Parathyroid adenoma (tissue), 2 donors: ENCODE measurements at regions not wholly inside any gene's neighbourhood (a gene's known extent, or its start where the extent isn't known, plus 50 kb on each side); places are given as distances from the start of the nearest gene placed in this dataset.

Experiments
- H2AFZ ChIP-seq: fragments of 300-600 bp; sonication (generic); one replicate; pipeline ENCODE4 v1.7.0; 2017; ENCODE audit warnings: antibody characterized with exemption, mild to moderate bottlenecking
- H3K27ac ChIP-seq: fragments of 300-600 bp; sonication (generic); one replicate; pipeline ENCODE4 v1.7.0; 2017
- H3K27me3 ChIP-seq: fragments of 300-600 bp; sonication (generic); one replicate; pipeline ENCODE4 v1.7.0; 2017; ENCODE audit warnings: low read length; ENCODE audit not compliant: control insufficient read depth, insufficient read depth
- H3K36me3 ChIP-seq: fragments of 300-600 bp; sonication (generic); one replicate; pipeline ENCODE4 v1.7.0; 2017; ENCODE audit warnings: low read length; ENCODE audit not compliant: control insufficient read depth, insufficient read depth
- H3K4me1 ChIP-seq: fragments of 300-600 bp; sonication (generic); one replicate; pipeline ENCODE4 v1.7.0; 2017; ENCODE audit warnings: control low read depth
- H3K4me2 ChIP-seq: fragments of 300-600 bp; sonication (generic); one replicate; pipeline ENCODE4 v1.7.0; 2017; ENCODE audit warnings: low read length
- H3K4me3 ChIP-seq: fragments of 300-600 bp; sonication (generic); one replicate; pipeline ENCODE4 v1.7.0; 2017; ENCODE audit warnings: low read depth, low read length
- H3K79me2 ChIP-seq: fragments of 300-600 bp; sonication (generic); one replicate; pipeline ENCODE4 v1.7.0; 2017; ENCODE audit warnings: control low read depth
- H3K9ac ChIP-seq: fragments of 300-600 bp; sonication (generic); one replicate; pipeline ENCODE4 v1.7.0; 2017; ENCODE audit warnings: mild to moderate bottlenecking
- H3K9me3 ChIP-seq: fragments of 300-600 bp; sonication (generic); one replicate; pipeline ENCODE4 v1.7.0; 2017; ENCODE audit warnings: low read length; ENCODE audit not compliant: control insufficient read depth
- CTCF ChIP-seq: fragments of 300-600 bp; sonication (generic); IDR thresholded peaks from one replicate; pipeline ENCODE4 v1.7.0; 2017; ENCODE audit warnings: antibody characterized with exemption, mild to moderate bottlenecking
- donor health status: primary hyperparathyroidism.

DNA sequence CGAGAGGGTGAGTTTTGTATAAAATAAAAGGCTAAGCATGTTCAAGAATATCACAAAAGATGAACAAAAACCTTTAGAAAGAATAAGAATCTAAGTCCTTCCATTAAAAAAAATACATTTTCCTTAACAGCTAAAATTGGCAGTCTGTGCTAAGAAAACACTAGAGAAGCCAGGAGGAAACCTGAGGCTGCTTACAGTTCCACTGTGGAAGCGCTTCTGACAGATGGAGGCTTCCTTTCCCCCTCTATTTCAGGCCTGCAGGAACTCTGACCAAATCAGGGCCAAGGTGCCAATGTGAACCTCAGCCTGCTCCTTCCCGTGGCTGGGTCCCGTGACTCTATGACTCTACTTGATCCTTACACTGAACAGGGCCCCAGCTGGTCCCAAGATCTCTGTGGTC, 108.1 kb upstream of the ARHGAP28 start:
- no peak overlapping the region for H3K4me2 ChIP-seq
- H3K27ac ChIP-seq: no peak overlapping the region
- H3K36me3 ChIP-seq: no peaks in the 10 kb centered on the region
- H3K79me2 ChIP-seq: no peaks in the 10 kb centered on the region
- no peak overlapping the region for H3K4me3 ChIP-seq
- no peaks in the 10 kb centered on the region for H3K9me3 ChIP-seq
- no peaks in the 10 kb centered on the region for H3K4me1 ChIP-seq
- H3K9ac ChIP-seq: no peak overlapping the region
- H3K27me3 ChIP-seq: no peaks in the 10 kb centered on the region
- TF ChIP-seq CTCF: no peak
- H2AFZ ChIP-seq: no peak overlapping the region

GRCh38 chr18:6623278-6623677, 106.2 kb upstream of the ARHGAP28 start:
- no peak overlapping the region for H3K27ac ChIP-seq
- H3K9ac ChIP-seq: no peak overlapping the region

GRCh38 chr18:6624271-6624660, 105.2 kb upstream of the ARHGAP28 start:
- Histone ChIP-seq H2AFZ (no peak overlapping the region), H3K27me3 (no peaks in the 10 kb centered on the region), H3K27ac (no peak overlapping the region)

More at GRCh38 chr18:6623278-6623677, 106.2 kb upstream of the ARHGAP28 start:
- no peaks in the 10 kb centered on the region for H3K4me1 ChIP-seq
- no peak overlapping the region for H2AFZ ChIP-seq
- no peaks in the 10 kb centered on the region for H3K27me3 ChIP-seq
- no peaks in the 10 kb centered on the region for H3K79me2 ChIP-seq
- H3K4me3 ChIP-seq: no peak overlapping the region
- no peak for TF ChIP-seq CTCF
- H3K4me2 ChIP-seq: no peak overlapping the region
- no peaks in the 10 kb centered on the region for H3K36me3 ChIP-seq
- no peaks in the 10 kb centered on the region for H3K9me3 ChIP-seq

DNA sequence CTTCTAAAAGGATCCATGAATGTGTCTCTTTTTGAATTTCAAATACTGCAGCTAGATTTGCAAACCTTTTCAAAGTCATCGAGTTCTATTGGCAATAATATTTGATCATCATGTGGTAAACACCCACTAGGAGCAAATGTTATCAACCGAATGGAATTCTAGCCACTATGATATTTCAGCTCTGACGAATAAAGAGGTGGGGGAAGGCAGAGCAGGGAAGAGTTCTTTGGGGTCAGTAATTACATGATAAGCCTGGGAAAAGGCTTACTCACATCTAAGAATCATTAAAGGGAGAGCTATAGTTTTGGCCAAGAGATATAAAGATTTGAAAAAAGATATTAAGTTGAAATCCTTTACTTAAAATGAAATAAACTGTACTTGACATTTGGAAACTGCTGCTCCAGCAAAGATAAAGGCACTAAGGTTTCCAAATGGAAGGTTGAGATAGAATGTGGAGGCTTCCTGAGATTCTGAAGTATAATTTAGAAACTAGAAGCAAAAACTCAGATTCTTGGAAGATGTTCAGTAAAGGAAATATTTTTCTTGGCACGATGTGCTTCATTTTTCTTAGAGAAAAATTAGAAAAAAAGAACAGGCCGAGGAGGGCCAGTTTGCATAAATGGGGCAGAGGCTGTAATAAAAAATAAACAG, 104.7 kb upstream of the ARHGAP28 start:
- Histone ChIP-seq H3K27me3 (no peaks in the 10 kb centered on the region), H3K4me1 (no peaks in the 10 kb centered on the region), H3K79me2 (no peaks in the 10 kb centered on the region), H3K9ac (no peak overlapping the region), H3K4me2 (no peak overlapping the region), H3K27ac (no peak overlapping the region), H2AFZ (no peak overlapping the region), H3K36me3 (no peaks in the 10 kb centered on the region), H3K4me3 (no peak overlapping the region), H3K9me3 (no peaks in the 10 kb centered on the region)
- no peak for TF ChIP-seq CTCF

More at GRCh38 chr18:6624271-6624660, 105.2 kb upstream of the ARHGAP28 start:
- Histone ChIP-seq H3K4me1 (no peaks in the 10 kb centered on the region), H3K9me3 (no peaks in the 10 kb centered on the region), H3K4me3 (no peak overlapping the region), H3K9ac (no peak overlapping the region), H3K4me2 (no peak overlapping the region), H3K36me3 (no peaks in the 10 kb centered on the region), H3K79me2 (no peaks in the 10 kb centered on the region)
- no peak for TF ChIP-seq CTCF

DNA sequence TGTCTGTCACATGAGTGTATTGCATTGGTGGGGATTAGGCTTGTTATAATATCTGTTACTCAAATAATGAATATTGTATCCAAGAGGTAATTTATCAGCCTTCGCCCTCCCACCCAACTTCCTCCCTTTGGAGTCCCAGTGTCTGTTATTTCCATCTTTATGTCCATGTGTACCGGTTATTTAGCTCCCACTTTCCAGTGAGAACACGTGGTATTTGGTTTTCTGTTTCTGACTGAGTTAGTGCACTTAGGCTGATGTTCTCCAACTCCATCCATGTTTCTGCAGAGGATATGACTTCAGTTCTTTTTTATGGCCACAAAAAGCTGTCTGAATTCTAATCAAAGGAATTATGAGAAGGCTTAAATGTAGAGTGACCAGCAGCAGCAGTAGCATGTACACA, 104.0 kb upstream of the ARHGAP28 start:
- H3K27me3 ChIP-seq: no peaks in the 10 kb centered on the region
- no peak overlapping the region for H3K27ac ChIP-seq
- no peaks in the 10 kb centered on the region for H3K79me2 ChIP-seq
- no peaks in the 10 kb centered on the region for H3K36me3 ChIP-seq
- H3K9ac ChIP-seq: no peak overlapping the region
- H3K4me2 ChIP-seq: no peak overlapping the region
- H2AFZ ChIP-seq: no peak overlapping the region
- H3K4me1 ChIP-seq: no peaks in the 10 kb centered on the region
- TF ChIP-seq CTCF: no peak
- no peak overlapping the region for H3K4me3 ChIP-seq
- no peaks in the 10 kb centered on the region for H3K9me3 ChIP-seq
